ENCODE measurements at regions not wholly inside any gene's neighbourhood (a gene's known extent, or its start where the extent isn't known, plus 50 kb on each side); places are given as distances from the start of the nearest gene placed in this dataset.
"Not testable (repeated sequence)": the region's sequence is repeated elsewhere in the genome, so short reads cannot be mapped to it uniquely, and the experiment has no call there.

GRCh38 chr16:79835194-79835593 lies 234.7 kb upstream of the MAF start:
- TF ChIP-seq CSRNP3 (CRISPR knock-in tag; IDR thresholded peaks at IDR 0.05) = no peak
- TF ChIP-seq OSR1 (CRISPR knock-in tag; IDR thresholded peaks at IDR 0.05) = no peak
- TF ChIP-seq ZNF70 (CRISPR knock-in tag; IDR thresholded peaks at IDR 0.05) = no peak
- TF ChIP-seq ZFP30 (CRISPR knock-in tag; IDR thresholded peaks at IDR 0.05) = no peak
- TF ChIP-seq ZNF8 (CRISPR knock-in tag; IDR thresholded peaks at IDR 0.05) = no peak
- TF ChIP-seq TCF4 (CRISPR knock-in tag; IDR thresholded peaks at IDR 0.05; ENCODE audit: borderline replicate concordance) = no peak
- TF ChIP-seq, protein P1, sequence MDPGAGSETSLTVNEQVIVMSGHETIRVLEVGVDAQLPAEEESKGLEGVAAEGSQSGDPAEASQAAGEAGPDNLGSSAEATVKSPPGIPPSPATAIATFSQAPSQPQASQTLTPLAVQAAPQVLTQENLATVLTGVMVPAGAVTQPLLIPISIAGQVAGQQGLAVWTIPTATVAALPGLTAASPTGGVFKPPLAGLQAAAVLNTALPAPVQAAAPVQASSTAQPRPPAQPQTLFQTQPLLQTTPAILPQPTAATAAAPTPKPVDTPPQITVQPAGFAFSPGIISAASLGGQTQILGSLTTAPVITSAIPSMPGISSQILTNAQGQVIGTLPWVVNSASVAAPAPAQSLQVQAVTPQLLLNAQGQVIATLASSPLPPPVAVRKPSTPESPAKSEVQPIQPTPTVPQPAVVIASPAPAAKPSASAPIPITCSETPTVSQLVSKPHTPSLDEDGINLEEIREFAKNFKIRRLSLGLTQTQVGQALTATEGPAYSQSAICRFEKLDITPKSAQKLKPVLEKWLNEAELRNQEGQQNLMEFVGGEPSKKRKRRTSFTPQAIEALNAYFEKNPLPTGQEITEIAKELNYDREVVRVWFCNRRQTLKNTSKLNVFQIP (CRISPR knock-in tag; IDR thresholded peaks at IDR 0.05; ENCODE audit: borderline replicate concordance, low read depth) = no peak
- no peak for TF ChIP-seq ISL1 (CRISPR knock-in tag; IDR thresholded peaks at IDR 0.05)
- no peak for TF ChIP-seq ZNF565 (CRISPR knock-in tag; conservative IDR thresholded peaks at IDR 0.05; ENCODE audit: low read depth)
- TF ChIP-seq, protein P2, sequence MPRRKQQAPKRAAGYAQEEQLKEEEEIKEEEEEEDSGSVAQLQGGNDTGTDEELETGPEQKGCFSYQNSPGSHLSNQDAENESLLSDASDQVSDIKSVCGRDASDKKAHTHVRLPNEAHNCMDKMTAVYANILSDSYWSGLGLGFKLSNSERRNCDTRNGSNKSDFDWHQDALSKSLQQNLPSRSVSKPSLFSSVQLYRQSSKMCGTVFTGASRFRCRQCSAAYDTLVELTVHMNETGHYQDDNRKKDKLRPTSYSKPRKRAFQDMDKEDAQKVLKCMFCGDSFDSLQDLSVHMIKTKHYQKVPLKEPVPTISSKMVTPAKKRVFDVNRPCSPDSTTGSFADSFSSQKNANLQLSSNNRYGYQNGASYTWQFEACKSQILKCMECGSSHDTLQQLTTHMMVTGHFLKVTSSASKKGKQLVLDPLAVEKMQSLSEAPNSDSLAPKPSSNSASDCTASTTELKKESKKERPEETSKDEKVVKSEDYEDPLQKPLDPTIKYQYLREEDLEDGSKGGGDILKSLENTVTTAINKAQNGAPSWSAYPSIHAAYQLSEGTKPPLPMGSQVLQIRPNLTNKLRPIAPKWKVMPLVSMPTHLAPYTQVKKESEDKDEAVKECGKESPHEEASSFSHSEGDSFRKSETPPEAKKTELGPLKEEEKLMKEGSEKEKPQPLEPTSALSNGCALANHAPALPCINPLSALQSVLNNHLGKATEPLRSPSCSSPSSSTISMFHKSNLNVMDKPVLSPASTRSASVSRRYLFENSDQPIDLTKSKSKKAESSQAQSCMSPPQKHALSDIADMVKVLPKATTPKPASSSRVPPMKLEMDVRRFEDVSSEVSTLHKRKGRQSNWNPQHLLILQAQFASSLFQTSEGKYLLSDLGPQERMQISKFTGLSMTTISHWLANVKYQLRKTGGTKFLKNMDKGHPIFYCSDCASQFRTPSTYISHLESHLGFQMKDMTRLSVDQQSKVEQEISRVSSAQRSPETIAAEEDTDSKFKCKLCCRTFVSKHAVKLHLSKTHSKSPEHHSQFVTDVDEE (CRISPR knock-in tag; IDR thresholded peaks at IDR 0.05) = no peak
- no peak for TF ChIP-seq ARNTL (CRISPR knock-in tag; IDR thresholded peaks at IDR 0.05; ENCODE audit: borderline replicate concordance, low read depth)
- TF ChIP-seq ZFP3 (CRISPR knock-in tag; IDR thresholded peaks at IDR 0.05) = no peak
- no peak for TF ChIP-seq PPARA (CRISPR knock-in tag; IDR thresholded peaks at IDR 0.05; ENCODE audit: borderline replicate concordance)
- no peak for TF ChIP-seq RARB (CRISPR knock-in tag; IDR thresholded peaks at IDR 0.05)
- TF ChIP-seq GLIS3 (CRISPR knock-in tag; IDR thresholded peaks at IDR 0.05) = no peak
- no peak for TF ChIP-seq BACH2 (CRISPR knock-in tag; IDR thresholded peaks at IDR 0.05; ENCODE audit: borderline replicate concordance)
- ATAC-seq = no peak

DNA sequence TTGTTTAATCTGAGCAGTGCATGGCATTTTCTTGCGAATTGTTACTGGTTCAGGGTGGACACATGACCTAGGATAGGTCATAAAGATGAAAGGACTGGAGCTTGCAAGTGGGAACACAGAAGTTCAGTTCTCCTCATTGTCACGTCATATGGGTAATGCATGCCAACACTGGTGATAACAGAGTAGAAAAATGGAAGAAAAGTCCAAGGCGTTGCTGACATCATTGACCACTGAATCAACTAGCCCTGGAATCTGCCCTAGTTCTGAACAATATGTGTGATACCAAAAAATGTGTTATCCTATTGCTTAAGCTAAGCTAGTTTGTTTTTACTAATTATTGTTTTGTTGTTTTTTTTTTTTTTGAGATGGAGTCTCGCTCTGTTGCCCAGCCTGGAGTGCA lies 234.2 kb upstream of the MAF start:
- no peak for ATAC-seq
- TF ChIP-seq, protein P2 (CRISPR knock-in tag; IDR thresholded peaks at IDR 0.05) = no peak
- TF ChIP-seq, protein P1 (CRISPR knock-in tag; IDR thresholded peaks at IDR 0.05; ENCODE audit: borderline replicate concordance, low read depth) = no peak

DNA sequence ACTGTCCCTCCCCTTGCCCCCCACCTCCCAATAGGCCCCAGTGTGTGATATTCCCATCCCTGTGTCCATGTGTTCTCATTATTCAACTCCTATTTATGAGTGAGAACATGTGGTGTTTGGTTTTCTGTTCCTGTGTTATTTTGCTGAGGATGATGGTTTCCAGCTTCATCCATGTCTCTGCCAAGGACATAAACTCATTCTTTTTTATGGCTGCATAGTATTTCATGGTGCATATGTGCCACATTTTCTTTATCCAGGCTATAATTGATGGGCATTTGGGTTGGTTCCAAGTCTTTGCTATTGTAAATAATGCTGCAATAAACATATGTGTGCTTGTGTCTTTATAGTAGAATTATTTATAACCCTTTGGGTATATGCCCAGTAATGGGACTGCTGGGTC lies 233.5 kb upstream of the MAF start:
- ATAC-seq = not testable (repeated sequence)

GRCh38 chr16:79833559-79833958 lies 233.0 kb upstream of the MAF start:
- ATAC-seq = no peak
- no peak for TF ChIP-seq TOX (CRISPR knock-in tag; IDR thresholded peaks at IDR 0.05; ENCODE audit: borderline replicate concordance)
- TF ChIP-seq BACH2 (CRISPR knock-in tag; IDR thresholded peaks at IDR 0.05; ENCODE audit: borderline replicate concordance) = no peak
- TF ChIP-seq, protein P1 (CRISPR knock-in tag; IDR thresholded peaks at IDR 0.05; ENCODE audit: borderline replicate concordance, low read depth) = no peak
- no peak for TF ChIP-seq RARB (CRISPR knock-in tag; IDR thresholded peaks at IDR 0.05)
- TF ChIP-seq ZNF8 (CRISPR knock-in tag; IDR thresholded peaks at IDR 0.05) = no peak
- TF ChIP-seq ARNTL (CRISPR knock-in tag; IDR thresholded peaks at IDR 0.05; ENCODE audit: borderline replicate concordance, low read depth) = no peak
- TF ChIP-seq, protein P3, sequence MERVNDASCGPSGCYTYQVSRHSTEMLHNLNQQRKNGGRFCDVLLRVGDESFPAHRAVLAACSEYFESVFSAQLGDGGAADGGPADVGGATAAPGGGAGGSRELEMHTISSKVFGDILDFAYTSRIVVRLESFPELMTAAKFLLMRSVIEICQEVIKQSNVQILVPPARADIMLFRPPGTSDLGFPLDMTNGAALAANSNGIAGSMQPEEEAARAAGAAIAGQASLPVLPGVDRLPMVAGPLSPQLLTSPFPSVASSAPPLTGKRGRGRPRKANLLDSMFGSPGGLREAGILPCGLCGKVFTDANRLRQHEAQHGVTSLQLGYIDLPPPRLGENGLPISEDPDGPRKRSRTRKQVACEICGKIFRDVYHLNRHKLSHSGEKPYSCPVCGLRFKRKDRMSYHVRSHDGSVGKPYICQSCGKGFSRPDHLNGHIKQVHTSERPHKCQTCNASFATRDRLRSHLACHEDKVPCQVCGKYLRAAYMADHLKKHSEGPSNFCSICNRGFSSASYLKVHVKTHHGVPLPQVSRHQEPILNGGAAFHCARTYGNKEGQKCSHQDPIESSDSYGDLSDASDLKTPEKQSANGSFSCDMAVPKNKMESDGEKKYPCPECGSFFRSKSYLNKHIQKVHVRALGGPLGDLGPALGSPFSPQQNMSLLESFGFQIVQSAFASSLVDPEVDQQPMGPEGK (CRISPR knock-in tag; IDR thresholded peaks at IDR 0.05; ENCODE audit: borderline replicate concordance) = no peak
- TF ChIP-seq ZC3H10 (CRISPR knock-in tag; IDR thresholded peaks at IDR 0.05) = no peak
- no peak for TF ChIP-seq CSRNP3 (CRISPR knock-in tag; IDR thresholded peaks at IDR 0.05)
- no peak for TF ChIP-seq CSDC2 (CRISPR knock-in tag; IDR thresholded peaks at IDR 0.05)
- no peak for TF ChIP-seq PPARA (CRISPR knock-in tag; IDR thresholded peaks at IDR 0.05; ENCODE audit: borderline replicate concordance)
